ENCODE measurements at regions not wholly inside any gene's neighbourhood (a gene's known extent, or its start where the extent isn't known, plus 50 kb on each side); places are given as distances from the start of the nearest gene placed in this dataset.

- TF ChIP-seq, protein P1, sequence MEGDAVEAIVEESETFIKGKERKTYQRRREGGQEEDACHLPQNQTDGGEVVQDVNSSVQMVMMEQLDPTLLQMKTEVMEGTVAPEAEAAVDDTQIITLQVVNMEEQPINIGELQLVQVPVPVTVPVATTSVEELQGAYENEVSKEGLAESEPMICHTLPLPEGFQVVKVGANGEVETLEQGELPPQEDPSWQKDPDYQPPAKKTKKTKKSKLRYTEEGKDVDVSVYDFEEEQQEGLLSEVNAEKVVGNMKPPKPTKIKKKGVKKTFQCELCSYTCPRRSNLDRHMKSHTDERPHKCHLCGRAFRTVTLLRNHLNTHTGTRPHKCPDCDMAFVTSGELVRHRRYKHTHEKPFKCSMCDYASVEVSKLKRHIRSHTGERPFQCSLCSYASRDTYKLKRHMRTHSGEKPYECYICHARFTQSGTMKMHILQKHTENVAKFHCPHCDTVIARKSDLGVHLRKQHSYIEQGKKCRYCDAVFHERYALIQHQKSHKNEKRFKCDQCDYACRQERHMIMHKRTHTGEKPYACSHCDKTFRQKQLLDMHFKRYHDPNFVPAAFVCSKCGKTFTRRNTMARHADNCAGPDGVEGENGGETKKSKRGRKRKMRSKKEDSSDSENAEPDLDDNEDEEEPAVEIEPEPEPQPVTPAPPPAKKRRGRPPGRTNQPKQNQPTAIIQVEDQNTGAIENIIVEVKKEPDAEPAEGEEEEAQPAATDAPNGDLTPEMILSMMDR (IDR thresholded peaks at IDR 0.05): no peak
- no peak for TF ChIP-seq POLR2AphosphoS5 (IDR thresholded peaks at IDR 0.05)
- TF ChIP-seq POLR2A (IDR thresholded peaks at IDR 0.05; ENCODE audit: low read depth): no peak
- no peak for TF ChIP-seq EP300 (IDR thresholded peaks at IDR 0.05)
Measured at GRCh38 chr1:82486969-82487368, 686.2 kb downstream of the ADGRL2 start.
